ENCODE measurements at regions not wholly inside any gene's neighbourhood (a gene's known extent, or its start where the extent isn't known, plus 50 kb on each side); places are given as distances from the start of the nearest gene placed in this dataset.

DNA sequence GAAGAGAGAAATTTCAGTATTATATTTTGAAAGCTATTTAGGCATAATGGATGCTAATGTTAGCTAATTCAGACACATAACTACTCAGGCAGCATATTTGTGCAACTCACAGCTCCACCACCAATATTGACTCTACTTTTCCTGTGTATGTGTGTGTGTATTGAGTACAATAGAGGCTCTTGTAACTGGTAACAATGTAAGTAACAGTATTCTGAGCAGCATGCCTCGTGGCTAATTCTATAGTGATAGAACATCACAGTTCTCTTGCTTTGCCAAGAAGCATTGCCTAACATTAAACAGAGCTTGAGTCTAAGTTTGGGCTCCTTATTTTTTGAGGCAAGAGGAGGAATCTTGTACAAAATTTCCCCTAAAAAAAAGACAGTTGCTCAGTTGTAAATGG lies 98.6 kb upstream of the ARHGEF26 start:
- Histone ChIP-seq H3K9me3 (ENCODE audit: control insufficient read depth, insufficient read depth, low read depth, low read length) (peaks cover 10% of the 10 kb centered on the region; the same call in 1 of the 2 replicates), H3K4me1 (ENCODE audit: control insufficient read depth, insufficient read depth, low read length) (no peaks in the 10 kb centered on the region), H3K27me3 (ENCODE audit: control insufficient read depth, insufficient read depth, low read length) (no peaks in the 10 kb centered on the region), H3K4me3 (ENCODE audit: low read depth in 2 of 2, low read length in 2 of 2) (no peak overlapping the region), H3K27ac (ENCODE audit: low read length) (no peak overlapping the region), H3K36me3 (ENCODE audit: control insufficient read depth, insufficient read depth, low read length) (no peaks in the 10 kb centered on the region)
- BruUV-seq (replicated peaks) = no TSS peak
- POLR2A ChIA-PET = no interaction called here
- no peak for DNase-seq (ENCODE audit: low read depth, low spot score)
- no peak for ATAC-seq
- in situ Hi-C loops (cut with HindIII; ENCODE audit: low pct_unique_long_range_greater_than_20kb, low sequenced_read_pairs) (no loop called here), intact Hi-C loops (cut with micrococcal nuclease; ENCODE audit: unreplicated experiment) (no loop called here)
- TF ChIP-seq TCF7L2 (IDR thresholded peaks at IDR 0.05; ENCODE audit: low read depth, low read length) (no peak), SIN3A (IDR thresholded peaks at IDR 0.05; ENCODE audit: borderline replicate concordance, insufficient read depth, low read depth, low read length) (no peak), CTCF (IDR thresholded peaks at IDR 0.05) (no peak), POLR2AphosphoS5 (IDR thresholded peaks at IDR 0.05; ENCODE audit: low read depth, low read length) (no peak)
- TF ChIP-seq, protein P1, sequence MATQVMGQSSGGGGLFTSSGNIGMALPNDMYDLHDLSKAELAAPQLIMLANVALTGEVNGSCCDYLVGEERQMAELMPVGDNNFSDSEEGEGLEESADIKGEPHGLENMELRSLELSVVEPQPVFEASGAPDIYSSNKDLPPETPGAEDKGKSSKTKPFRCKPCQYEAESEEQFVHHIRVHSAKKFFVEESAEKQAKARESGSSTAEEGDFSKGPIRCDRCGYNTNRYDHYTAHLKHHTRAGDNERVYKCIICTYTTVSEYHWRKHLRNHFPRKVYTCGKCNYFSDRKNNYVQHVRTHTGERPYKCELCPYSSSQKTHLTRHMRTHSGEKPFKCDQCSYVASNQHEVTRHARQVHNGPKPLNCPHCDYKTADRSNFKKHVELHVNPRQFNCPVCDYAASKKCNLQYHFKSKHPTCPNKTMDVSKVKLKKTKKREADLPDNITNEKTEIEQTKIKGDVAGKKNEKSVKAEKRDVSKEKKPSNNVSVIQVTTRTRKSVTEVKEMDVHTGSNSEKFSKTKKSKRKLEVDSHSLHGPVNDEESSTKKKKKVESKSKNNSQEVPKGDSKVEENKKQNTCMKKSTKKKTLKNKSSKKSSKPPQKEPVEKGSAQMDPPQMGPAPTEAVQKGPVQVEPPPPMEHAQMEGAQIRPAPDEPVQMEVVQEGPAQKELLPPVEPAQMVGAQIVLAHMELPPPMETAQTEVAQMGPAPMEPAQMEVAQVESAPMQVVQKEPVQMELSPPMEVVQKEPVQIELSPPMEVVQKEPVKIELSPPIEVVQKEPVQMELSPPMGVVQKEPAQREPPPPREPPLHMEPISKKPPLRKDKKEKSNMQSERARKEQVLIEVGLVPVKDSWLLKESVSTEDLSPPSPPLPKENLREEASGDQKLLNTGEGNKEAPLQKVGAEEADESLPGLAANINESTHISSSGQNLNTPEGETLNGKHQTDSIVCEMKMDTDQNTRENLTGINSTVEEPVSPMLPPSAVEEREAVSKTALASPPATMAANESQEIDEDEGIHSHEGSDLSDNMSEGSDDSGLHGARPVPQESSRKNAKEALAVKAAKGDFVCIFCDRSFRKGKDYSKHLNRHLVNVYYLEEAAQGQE (IDR thresholded peaks at IDR 0.05; ENCODE audit: insufficient read depth in 1 of 2, low read depth in 2 of 2, low read length in 1 of 2) = no peak
- CTCF ChIA-PET = no interaction called here

DNA sequence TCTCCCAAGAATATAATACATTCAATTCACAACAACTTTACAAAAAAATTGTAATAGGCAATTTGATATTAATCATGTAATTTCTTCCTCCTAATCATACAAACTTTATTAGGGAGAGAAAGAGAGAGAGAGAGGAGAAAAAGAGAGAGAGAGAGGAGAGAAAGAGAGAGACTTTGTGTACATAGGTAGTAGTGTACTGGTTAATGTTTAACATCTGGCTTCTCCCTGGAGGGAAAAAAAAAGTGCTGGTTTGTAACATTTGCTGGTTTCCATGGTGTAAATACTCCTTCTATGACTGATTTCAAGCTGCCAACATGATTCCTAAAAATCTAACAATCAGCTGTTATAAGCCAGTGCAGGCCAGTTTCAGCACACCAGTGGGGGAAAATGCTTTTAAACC lies 98.0 kb upstream of the ARHGEF26 start:
- no peaks in the 10 kb centered on the region for H3K4me1 ChIP-seq (ENCODE audit: control insufficient read depth, insufficient read depth, low read length)
- no peak for TF ChIP-seq SIN3A (IDR thresholded peaks at IDR 0.05; ENCODE audit: borderline replicate concordance, insufficient read depth, low read depth, low read length)
- TF ChIP-seq, protein P1 (IDR thresholded peaks at IDR 0.05; ENCODE audit: insufficient read depth in 1 of 2, low read depth in 2 of 2, low read length in 1 of 2) = no peak
- no peak for ATAC-seq
- CTCF ChIA-PET = no interaction called here
- POLR2A ChIA-PET = no interaction called here
- H3K9me3 ChIP-seq (ENCODE audit: control insufficient read depth, insufficient read depth, low read depth, low read length) = peaks cover 10% of the 10 kb centered on the region; the same call in 1 of the 2 replicates
- H3K36me3 ChIP-seq (ENCODE audit: control insufficient read depth, insufficient read depth, low read length) = no peaks in the 10 kb centered on the region
- BruUV-seq (replicated peaks) = no TSS peak
- H3K4me3 ChIP-seq (ENCODE audit: low read depth in 2 of 2, low read length in 2 of 2) = no peak overlapping the region
- DNase-seq (ENCODE audit: low read depth, low spot score) = no peak
- in situ Hi-C loops (cut with HindIII; ENCODE audit: low pct_unique_long_range_greater_than_20kb, low sequenced_read_pairs) (no loop called here), intact Hi-C loops (cut with micrococcal nuclease; ENCODE audit: unreplicated experiment) (no loop called here)
- H3K27me3 ChIP-seq (ENCODE audit: control insufficient read depth, insufficient read depth, low read length) = no peaks in the 10 kb centered on the region
- no peak overlapping the region for H3K27ac ChIP-seq (ENCODE audit: low read length)

Measured in Panc1 (cell line).